ENCODE measurements at regions not wholly inside any gene's neighbourhood (a gene's known extent, or its start where the extent isn't known, plus 50 kb on each side); places are given as distances from the start of the nearest gene placed in this dataset.

DNA sequence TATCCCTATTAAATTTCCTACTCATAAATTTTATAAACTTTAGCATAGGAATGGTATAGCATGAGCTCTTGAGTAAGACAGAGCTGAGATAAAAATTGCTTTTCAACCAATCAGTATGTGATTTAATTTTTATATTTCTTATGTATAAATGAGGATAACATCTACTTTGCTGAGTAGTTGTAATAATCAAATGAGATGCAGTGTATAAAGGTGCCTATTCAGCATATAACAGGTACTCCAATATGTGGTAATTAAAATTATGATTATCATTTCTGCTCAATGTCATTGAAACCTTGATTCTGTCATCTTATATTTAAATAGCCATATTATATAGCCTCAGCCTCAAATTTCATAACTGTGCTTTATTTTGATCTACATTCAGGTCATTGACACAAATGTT, 700.4 kb upstream of the SLC8A1 start:
- intact Hi-C loops (cut with micrococcal nuclease): no loop called here
- Histone ChIP-seq H3K4me1 (ENCODE audit: control insufficient read depth in 2 of 2, insufficient read depth in 2 of 2, low read length in 2 of 2) (no peaks in the 10 kb centered on the region), H3K9me3 (ENCODE audit: control insufficient read depth in 2 of 3, low read length in 3 of 3) (no peaks in the 10 kb centered on the region), H3K27me3 (ENCODE audit: control insufficient read depth in 2 of 2, insufficient read depth in 2 of 2, low read length in 2 of 2) (no peaks in the 10 kb centered on the region), H3K4me3 (ENCODE audit: low read length) (no peak overlapping the region), H3K27ac (ENCODE audit: low read depth, low read length) (no peak overlapping the region), H3K36me3 (ENCODE audit: control insufficient read depth in 2 of 3, insufficient read depth in 3 of 3, low read length in 3 of 3) (no peaks in the 10 kb centered on the region)
- CTCF ChIA-PET: no interaction called here
- Mint-ChIP-seq H3K4me1 (no peaks in the 10 kb centered on the region), H3K36me3 (no peaks in the 10 kb centered on the region), H3K27me3 (no peaks in the 10 kb centered on the region), H3K27ac (no peak overlapping the region), H3K4me3 (no peak overlapping the region), H3K9me3 (peaks cover 0 to 12% (median 3%) of the 10 kb centered on the region in 11 donors)
- no peak for ATAC-seq
- DNase-seq: no peak
- POLR2A ChIA-PET: no interaction called here

DNA sequence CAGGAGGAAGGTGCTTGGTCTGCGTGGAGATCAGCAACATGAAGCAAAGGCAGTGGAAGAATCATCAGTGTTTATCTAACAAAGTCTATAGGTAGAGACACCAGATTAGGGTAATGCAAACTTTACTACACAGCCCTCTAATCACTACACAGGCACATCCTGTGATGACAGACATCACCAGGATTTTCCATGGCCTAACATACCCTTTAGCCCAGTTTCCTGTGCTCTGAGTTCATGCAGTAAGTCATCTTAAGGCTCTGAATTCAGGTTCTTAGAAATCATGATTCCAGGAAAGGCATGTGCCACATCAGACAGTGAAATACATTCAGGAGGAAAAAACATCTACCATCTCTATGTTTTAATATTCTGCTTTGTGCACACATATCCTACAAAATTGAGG, 708.5 kb upstream of the SLC8A1 start:
- Histone ChIP-seq H3K36me3 (ENCODE audit: control insufficient read depth in 2 of 3, insufficient read depth in 3 of 3, low read length in 3 of 3) (no peaks in the 10 kb centered on the region), H3K27ac (ENCODE audit: low read depth, low read length) (no peak overlapping the region), H3K4me3 (ENCODE audit: low read length) (no peak overlapping the region), H3K27me3 (ENCODE audit: control insufficient read depth in 2 of 2, insufficient read depth in 2 of 2, low read length in 2 of 2) (no peaks in the 10 kb centered on the region), H3K4me1 (ENCODE audit: control insufficient read depth in 2 of 2, insufficient read depth in 2 of 2, low read length in 2 of 2) (no peaks in the 10 kb centered on the region), H3K9me3 (ENCODE audit: control insufficient read depth in 2 of 3, low read length in 3 of 3) (no peaks in the 10 kb centered on the region)
- H3K36me3 Mint-ChIP-seq: no peaks in the 10 kb centered on the region
- ATAC-seq (no peak), DNase-seq (no peak)
- ChIA-PET CTCF (no interaction called here), POLR2A (no interaction called here)
- peaks cover 0 to 13% (median 3%) of the 10 kb centered on the region in 11 donors for H3K9me3 Mint-ChIP-seq
- intact Hi-C loops (cut with micrococcal nuclease): no loop called here
- H3K27ac Mint-ChIP-seq: no peak overlapping the region
- no peak overlapping the region for H3K4me3 Mint-ChIP-seq
- H3K4me1 Mint-ChIP-seq: peaks cover 0 to 3% (median 0%) of the 10 kb centered on the region in 7 donors
- H3K27me3 Mint-ChIP-seq: no peaks in the 10 kb centered on the region

DNA sequence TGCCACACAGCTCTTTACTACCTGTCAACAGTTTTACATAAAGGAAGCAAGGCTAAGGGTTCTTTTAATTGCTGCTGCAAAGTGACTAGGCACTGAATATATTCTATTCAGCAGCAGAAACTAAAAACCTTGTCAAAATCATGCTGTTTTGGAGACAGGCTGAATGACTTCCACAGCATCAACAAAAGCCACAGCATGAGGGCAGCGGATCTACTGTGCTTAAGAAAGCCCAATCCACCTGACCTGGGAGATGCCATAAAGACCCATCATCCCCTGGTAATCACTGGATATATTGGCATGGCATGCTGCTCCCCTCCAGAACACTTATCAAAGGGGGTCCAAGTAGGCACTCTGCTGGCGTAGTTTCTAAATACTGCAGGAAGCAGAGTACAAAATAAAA, 715.1 kb upstream of the SLC8A1 start:
- no peaks in the 10 kb centered on the region for H3K36me3 ChIP-seq (ENCODE audit: control insufficient read depth in 2 of 3, insufficient read depth in 3 of 3, low read length in 3 of 3)
- Mint-ChIP-seq H3K27ac (no peak overlapping the region), H3K4me1 (peaks cover 0 to 1% (median 0%) of the 10 kb centered on the region in 7 donors), H3K9me3 (peaks cover 0 to 1% (median 0%) of the 10 kb centered on the region in 11 donors), H3K36me3 (no peaks in the 10 kb centered on the region), H3K27me3 (no peaks in the 10 kb centered on the region), H3K4me3 (no peak overlapping the region)
- no peaks in the 10 kb centered on the region for H3K9me3 ChIP-seq (ENCODE audit: control insufficient read depth in 2 of 3, low read length in 3 of 3)
- H3K4me1 ChIP-seq (ENCODE audit: control insufficient read depth in 2 of 2, insufficient read depth in 2 of 2, low read length in 2 of 2): no peaks in the 10 kb centered on the region
- H3K27ac ChIP-seq (ENCODE audit: low read depth, low read length): no peak overlapping the region
- ChIA-PET POLR2A (interaction anchor here (0.5 kb wide), 1 partner anchor 19 kb away, joined by 3 read pairs; no protein-coding TSS in a partner anchor), CTCF (no interaction called here)
- intact Hi-C loops (cut with micrococcal nuclease): no loop called here
- ATAC-seq (no peak), DNase-seq (no peak)
- no peaks in the 10 kb centered on the region for H3K27me3 ChIP-seq (ENCODE audit: control insufficient read depth in 2 of 2, insufficient read depth in 2 of 2, low read length in 2 of 2)
- H3K4me3 ChIP-seq (ENCODE audit: low read length): no peak overlapping the region

DNA sequence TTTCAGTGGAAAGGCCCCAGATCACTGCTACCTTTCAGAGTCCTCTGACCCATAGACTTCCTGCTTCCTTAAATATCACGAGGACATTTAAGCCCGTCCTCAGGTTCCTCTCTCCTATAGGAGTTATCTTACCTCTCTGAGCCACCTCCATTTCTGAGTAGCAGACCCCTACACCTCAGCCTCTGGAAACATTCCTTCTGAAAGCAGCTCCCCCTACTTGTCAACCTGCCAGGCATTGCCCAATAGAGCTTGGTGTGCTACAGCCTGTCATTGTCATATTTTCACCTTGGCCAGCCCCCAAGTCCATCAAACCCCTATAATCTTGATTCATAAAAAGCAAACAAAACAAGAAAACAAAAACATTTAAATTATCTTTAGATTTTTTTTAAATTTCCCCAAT, 717.9 kb upstream of the SLC8A1 start:
- Mint-ChIP-seq H3K9me3 (peaks cover 0 to 1% (median 0%) of the 10 kb centered on the region in 11 donors), H3K27me3 (no peaks in the 10 kb centered on the region), H3K4me3 (no peak overlapping the region), H3K36me3 (no peaks in the 10 kb centered on the region), H3K27ac (no peak overlapping the region), H3K4me1 (no peaks in the 10 kb centered on the region)
- H3K27me3 ChIP-seq (ENCODE audit: control insufficient read depth in 2 of 2, insufficient read depth in 2 of 2, low read length in 2 of 2): no peaks in the 10 kb centered on the region
- no peaks in the 10 kb centered on the region for H3K36me3 ChIP-seq (ENCODE audit: control insufficient read depth in 2 of 3, insufficient read depth in 3 of 3, low read length in 3 of 3)
- no peak overlapping the region for H3K4me3 ChIP-seq (ENCODE audit: low read length)
- H3K27ac ChIP-seq (ENCODE audit: low read depth, low read length): no peak overlapping the region
- ATAC-seq: no peak
- DNase-seq: no peak
- H3K4me1 ChIP-seq (ENCODE audit: control insufficient read depth in 2 of 2, insufficient read depth in 2 of 2, low read length in 2 of 2): no peaks in the 10 kb centered on the region
- ChIA-PET POLR2A (no interaction called here), CTCF (no interaction called here)
- intact Hi-C loops (cut with micrococcal nuclease): no loop called here
- H3K9me3 ChIP-seq (ENCODE audit: control insufficient read depth in 2 of 3, low read length in 3 of 3): no peaks in the 10 kb centered on the region

DNA sequence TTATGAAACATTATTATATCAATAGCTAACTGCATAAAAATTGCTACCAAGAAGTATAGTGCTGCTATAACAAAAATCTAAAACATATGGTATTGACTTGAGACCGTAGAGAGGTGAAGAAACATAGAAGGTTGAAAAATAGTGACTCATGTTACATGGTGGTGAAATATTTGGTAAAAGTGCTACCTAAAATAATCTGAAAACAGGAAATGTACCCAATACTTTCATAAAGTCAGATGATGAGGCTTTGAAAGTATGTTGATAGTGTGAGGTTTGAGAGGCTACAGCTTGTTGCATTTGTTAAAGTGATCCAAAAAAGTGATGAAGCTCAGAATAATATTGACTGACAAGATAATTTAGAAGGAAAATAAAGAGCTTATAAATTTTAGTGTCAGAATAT, 718.7 kb upstream of the SLC8A1 start:
- CTCF ChIA-PET: no interaction called here
- no peak for ATAC-seq

DNA sequence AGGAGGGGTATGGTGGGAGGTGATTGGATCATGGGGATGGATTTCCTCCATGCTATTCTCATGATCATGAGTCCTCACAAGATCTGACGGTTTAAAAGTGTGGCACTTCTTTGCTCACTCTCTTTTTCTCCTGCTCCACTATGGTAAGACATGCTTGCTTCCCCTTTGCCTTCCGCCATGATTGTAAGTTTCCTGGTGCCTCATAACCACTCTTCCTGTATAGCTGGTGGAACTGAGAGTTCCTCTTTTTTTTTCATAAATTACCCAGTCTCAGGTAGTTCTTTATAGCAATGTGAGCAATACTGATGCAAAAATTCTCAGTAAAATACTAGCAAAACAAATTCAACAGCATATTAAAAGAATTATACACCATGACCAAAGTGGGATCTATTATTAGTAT, 728.5 kb upstream of the SLC8A1 start:
- Histone ChIP-seq H3K27me3 (ENCODE audit: control insufficient read depth in 2 of 2, insufficient read depth in 2 of 2, low read length in 2 of 2) (no peaks in the 10 kb centered on the region), H3K4me3 (ENCODE audit: low read length) (no peak overlapping the region), H3K4me1 (ENCODE audit: control insufficient read depth in 2 of 2, insufficient read depth in 2 of 2, low read length in 2 of 2) (no peaks in the 10 kb centered on the region), H3K36me3 (ENCODE audit: control insufficient read depth in 2 of 3, insufficient read depth in 3 of 3, low read length in 3 of 3) (no peaks in the 10 kb centered on the region), H3K9me3 (ENCODE audit: control insufficient read depth in 2 of 3, low read length in 3 of 3) (no peaks in the 10 kb centered on the region), H3K27ac (ENCODE audit: low read depth, low read length) (no peak overlapping the region)
- no peaks in the 10 kb centered on the region for H3K27me3 Mint-ChIP-seq
- DNase-seq (no peak), ATAC-seq (no peak)
- H3K27ac Mint-ChIP-seq: no peak overlapping the region
- H3K4me3 Mint-ChIP-seq: no peak overlapping the region
- ChIA-PET POLR2A (no interaction called here), CTCF (no interaction called here)
- H3K9me3 Mint-ChIP-seq: peaks cover 0 to 5% (median 0%) of the 10 kb centered on the region in 11 donors
- no peaks in the 10 kb centered on the region for H3K4me1 Mint-ChIP-seq
- intact Hi-C loops (cut with micrococcal nuclease): no loop called here
- no peaks in the 10 kb centered on the region for H3K36me3 Mint-ChIP-seq

More for the DNA sequence above, 718.7 kb upstream of the SLC8A1 start:
- no peak overlapping the region for H3K4me3 Mint-ChIP-seq
- no peaks in the 10 kb centered on the region for H3K36me3 Mint-ChIP-seq
- POLR2A ChIA-PET: no interaction called here
- Histone ChIP-seq H3K27me3 (ENCODE audit: control insufficient read depth in 2 of 2, insufficient read depth in 2 of 2, low read length in 2 of 2) (no peaks in the 10 kb centered on the region), H3K27ac (ENCODE audit: low read depth, low read length) (no peak overlapping the region), H3K4me3 (ENCODE audit: low read length) (no peak overlapping the region), H3K9me3 (ENCODE audit: control insufficient read depth in 2 of 3, low read length in 3 of 3) (no peaks in the 10 kb centered on the region), H3K4me1 (ENCODE audit: control insufficient read depth in 2 of 2, insufficient read depth in 2 of 2, low read length in 2 of 2) (no peaks in the 10 kb centered on the region), H3K36me3 (ENCODE audit: control insufficient read depth in 2 of 3, insufficient read depth in 3 of 3, low read length in 3 of 3) (no peaks in the 10 kb centered on the region)
- intact Hi-C loops (cut with micrococcal nuclease): no loop called here
- DNase-seq: no peak
- no peak overlapping the region for H3K27ac Mint-ChIP-seq
- H3K4me1 Mint-ChIP-seq: no peaks in the 10 kb centered on the region
- no peaks in the 10 kb centered on the region for H3K27me3 Mint-ChIP-seq
- H3K9me3 Mint-ChIP-seq: no peaks in the 10 kb centered on the region

DNA sequence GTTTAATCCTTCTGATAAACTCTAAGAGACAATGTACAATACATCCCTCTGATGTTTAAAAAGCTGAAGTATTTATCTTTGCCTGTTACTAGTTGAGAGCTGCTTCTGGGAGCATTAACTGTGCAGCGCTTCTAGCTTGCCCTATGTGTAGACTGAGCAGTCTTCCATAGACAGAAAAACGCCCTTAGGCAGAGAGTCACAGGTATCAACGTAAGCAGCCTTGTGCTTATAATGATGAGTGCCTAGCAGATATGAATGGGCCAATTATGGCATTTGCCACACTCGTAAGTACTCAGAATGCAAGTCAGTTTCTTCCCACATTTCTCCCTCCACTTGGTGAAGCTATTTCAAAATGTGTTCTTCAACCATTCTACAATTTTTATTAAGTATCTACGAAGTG, 731.1 kb upstream of the SLC8A1 start:
- POLR2A ChIA-PET: no interaction called here
- Histone ChIP-seq H3K4me1 (ENCODE audit: control insufficient read depth in 2 of 2, insufficient read depth in 2 of 2, low read length in 2 of 2) (no peaks in the 10 kb centered on the region), H3K9me3 (ENCODE audit: control insufficient read depth in 2 of 3, low read length in 3 of 3) (no peaks in the 10 kb centered on the region), H3K27me3 (ENCODE audit: control insufficient read depth in 2 of 2, insufficient read depth in 2 of 2, low read length in 2 of 2) (no peaks in the 10 kb centered on the region), H3K4me3 (ENCODE audit: low read length) (no peak overlapping the region), H3K36me3 (ENCODE audit: control insufficient read depth in 2 of 3, insufficient read depth in 3 of 3, low read length in 3 of 3) (no peaks in the 10 kb centered on the region), H3K27ac (ENCODE audit: low read depth, low read length) (no peak overlapping the region)
- CTCF ChIA-PET: no interaction called here
- Mint-ChIP-seq H3K36me3 (no peaks in the 10 kb centered on the region), H3K27me3 (no peaks in the 10 kb centered on the region), H3K27ac (no peak overlapping the region), H3K4me3 (no peak overlapping the region), H3K4me1 (no peaks in the 10 kb centered on the region), H3K9me3 (peaks cover 0 to 7% (median 0%) of the 10 kb centered on the region in 11 donors)
- DNase-seq (no peak), ATAC-seq (no peak)
- intact Hi-C loops (cut with micrococcal nuclease): no loop called here
